Central memory CD4-positive, alpha-beta T cell (primary cell): ENCODE measurements at regions not wholly inside any gene's neighbourhood (a gene's known extent, or its start where the extent isn't known, plus 50 kb on each side); places are given as distances from the start of the nearest gene placed in this dataset.
"Not testable (repeated sequence)": the region's sequence is repeated elsewhere in the genome, so short reads cannot be mapped to it uniquely, and the experiment has no call there.

Experiments
- DNase-seq: peaks from one replicate; pipeline ENCODE4 v3.0.0; 2022

GRCh38 chr3:177249203-177249602 lies 51.9 kb upstream of the TBL1XR1 start:
- no peak for DNase-seq

GRCh38 chr3:177250151-177250550 lies 52.9 kb upstream of the TBL1XR1 start:
- DNase-seq, result no peak

- no peak for DNase-seq
These were observed 54.5 kb upstream of the TBL1XR1 start for GRCh38 chr3:177251755-177252154.

GRCh38 chr3:177257006-177257405 lies 59.7 kb upstream of the TBL1XR1 start:
- DNase-seq, result no peak

GRCh38 chr3:177257625-177258024 lies 60.3 kb upstream of the TBL1XR1 start:
- no peak for DNase-seq

GRCh38 chr3:177262396-177262795 lies 65.1 kb upstream of the TBL1XR1 start:
- DNase-seq, result no peak

GRCh38 chr3:177263615-177264368 lies 66.5 kb upstream of the TBL1XR1 start:
- no peak for DNase-seq

GRCh38 chr3:177271811-177272501 lies 74.7 kb upstream of the TBL1XR1 start:
- DNase-seq, result not testable (repeated sequence)

- no peak for DNase-seq
These were observed 80.7 kb upstream of the TBL1XR1 start for GRCh38 chr3:177278016-177278415.

- DNase-seq, result no peak
These were observed 82.0 kb upstream of the TBL1XR1 start for GRCh38 chr3:177279118-177279815.

- DNase-seq, result no peak
These were observed 84.2 kb upstream of the TBL1XR1 start for GRCh38 chr3:177281292-177282118.

GRCh38 chr3:177282119-177282655 lies 84.9 kb upstream of the TBL1XR1 start:
- DNase-seq, result no peak

- DNase-seq, result no peak
These were observed 86.7 kb upstream of the TBL1XR1 start for GRCh38 chr3:177283983-177284382.

- peak; percentile 5 for DNase-seq
These were observed 87.2 kb upstream of the TBL1XR1 start for GRCh38 chr3:177284383-177284881.

GRCh38 chr3:177286034-177286433 lies 88.8 kb upstream of the TBL1XR1 start:
- DNase-seq, result no peak

GRCh38 chr3:177287231-177287630 lies 89.9 kb upstream of the TBL1XR1 start:
- DNase-seq, result no peak

GRCh38 chr3:177290633-177291032 lies 93.4 kb upstream of the TBL1XR1 start:
- no peak for DNase-seq

GRCh38 chr3:177294221-177294620 lies 96.9 kb upstream of the TBL1XR1 start:
- DNase-seq, result no peak

- DNase-seq, result no peak
These were observed 97.8 kb upstream of the TBL1XR1 start for GRCh38 chr3:177295116-177295515.

- no peak for DNase-seq
These were observed 102.0 kb upstream of the TBL1XR1 start for GRCh38 chr3:177299250-177299649.

GRCh38 chr3:177300039-177300833 lies 103.0 kb upstream of the TBL1XR1 start:
- no peak for DNase-seq
